ENCODE measurements at regions not wholly inside any gene's neighbourhood (a gene's known extent, or its start where the extent isn't known, plus 50 kb on each side); places are given as distances from the start of the nearest gene placed in this dataset.

DNA sequence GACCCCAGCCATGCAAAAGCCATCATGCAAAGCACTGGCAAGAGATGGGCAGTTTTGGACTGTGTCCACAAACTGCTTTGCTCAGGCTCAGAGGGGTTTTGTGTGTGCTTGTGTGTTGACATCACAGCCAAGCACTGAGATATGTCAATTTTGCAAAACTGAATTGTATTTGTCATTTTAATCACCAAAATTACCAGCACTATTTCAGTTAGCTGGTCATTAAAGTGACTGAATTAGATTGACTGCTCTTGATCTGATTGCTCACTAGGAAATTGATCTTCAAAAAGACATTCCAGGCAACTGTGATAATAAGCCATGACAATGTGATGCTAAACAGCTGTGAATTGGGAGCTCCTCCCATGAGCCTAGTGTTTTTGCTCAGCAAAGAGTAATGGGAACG lies 337.3 kb upstream of the GNPDA2 start:
- TF ChIP-seq, protein P1, sequence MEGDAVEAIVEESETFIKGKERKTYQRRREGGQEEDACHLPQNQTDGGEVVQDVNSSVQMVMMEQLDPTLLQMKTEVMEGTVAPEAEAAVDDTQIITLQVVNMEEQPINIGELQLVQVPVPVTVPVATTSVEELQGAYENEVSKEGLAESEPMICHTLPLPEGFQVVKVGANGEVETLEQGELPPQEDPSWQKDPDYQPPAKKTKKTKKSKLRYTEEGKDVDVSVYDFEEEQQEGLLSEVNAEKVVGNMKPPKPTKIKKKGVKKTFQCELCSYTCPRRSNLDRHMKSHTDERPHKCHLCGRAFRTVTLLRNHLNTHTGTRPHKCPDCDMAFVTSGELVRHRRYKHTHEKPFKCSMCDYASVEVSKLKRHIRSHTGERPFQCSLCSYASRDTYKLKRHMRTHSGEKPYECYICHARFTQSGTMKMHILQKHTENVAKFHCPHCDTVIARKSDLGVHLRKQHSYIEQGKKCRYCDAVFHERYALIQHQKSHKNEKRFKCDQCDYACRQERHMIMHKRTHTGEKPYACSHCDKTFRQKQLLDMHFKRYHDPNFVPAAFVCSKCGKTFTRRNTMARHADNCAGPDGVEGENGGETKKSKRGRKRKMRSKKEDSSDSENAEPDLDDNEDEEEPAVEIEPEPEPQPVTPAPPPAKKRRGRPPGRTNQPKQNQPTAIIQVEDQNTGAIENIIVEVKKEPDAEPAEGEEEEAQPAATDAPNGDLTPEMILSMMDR (IDR thresholded peaks at IDR 0.05), result no peak
- no peak for TF ChIP-seq POLR2A (IDR thresholded peaks at IDR 0.05)

Data from Peyer's patch (tissue), 4 donors.